Tibial nerve (tissue), 3 donors: ENCODE measurements at regions not wholly inside any gene's neighbourhood (a gene's known extent, or its start where the extent isn't known, plus 50 kb on each side); places are given as distances from the start of the nearest gene placed in this dataset.

Source experiments
- POLR2A ChIP-seq, 2 donors: fragments of 450-650 bp; IDR thresholded peaks; one replicate each; pipeline ENCODE4 v1.6.1; 2017; ENCODE audit warnings: antibody characterized with exemption in 2 of 2, mild to moderate bottlenecking in 2 of 2, moderate library complexity in 2 of 2
- TF ChIP-seq, protein P1 (sequence below), 5 experiments: fragments of 200-600 bp in 3 of 5; fragments of 450-650 bp in 2 of 5; sonication (generic) in 3 of 5; IDR thresholded peaks; one replicate each; pipeline ENCODE4 v1.5.1; 2016 to 2019; ENCODE audit warnings: antibody characterized with exemption in 5 of 5, mild to moderate bottlenecking in 3 of 5, moderate library complexity in 2 of 5

DNA sequence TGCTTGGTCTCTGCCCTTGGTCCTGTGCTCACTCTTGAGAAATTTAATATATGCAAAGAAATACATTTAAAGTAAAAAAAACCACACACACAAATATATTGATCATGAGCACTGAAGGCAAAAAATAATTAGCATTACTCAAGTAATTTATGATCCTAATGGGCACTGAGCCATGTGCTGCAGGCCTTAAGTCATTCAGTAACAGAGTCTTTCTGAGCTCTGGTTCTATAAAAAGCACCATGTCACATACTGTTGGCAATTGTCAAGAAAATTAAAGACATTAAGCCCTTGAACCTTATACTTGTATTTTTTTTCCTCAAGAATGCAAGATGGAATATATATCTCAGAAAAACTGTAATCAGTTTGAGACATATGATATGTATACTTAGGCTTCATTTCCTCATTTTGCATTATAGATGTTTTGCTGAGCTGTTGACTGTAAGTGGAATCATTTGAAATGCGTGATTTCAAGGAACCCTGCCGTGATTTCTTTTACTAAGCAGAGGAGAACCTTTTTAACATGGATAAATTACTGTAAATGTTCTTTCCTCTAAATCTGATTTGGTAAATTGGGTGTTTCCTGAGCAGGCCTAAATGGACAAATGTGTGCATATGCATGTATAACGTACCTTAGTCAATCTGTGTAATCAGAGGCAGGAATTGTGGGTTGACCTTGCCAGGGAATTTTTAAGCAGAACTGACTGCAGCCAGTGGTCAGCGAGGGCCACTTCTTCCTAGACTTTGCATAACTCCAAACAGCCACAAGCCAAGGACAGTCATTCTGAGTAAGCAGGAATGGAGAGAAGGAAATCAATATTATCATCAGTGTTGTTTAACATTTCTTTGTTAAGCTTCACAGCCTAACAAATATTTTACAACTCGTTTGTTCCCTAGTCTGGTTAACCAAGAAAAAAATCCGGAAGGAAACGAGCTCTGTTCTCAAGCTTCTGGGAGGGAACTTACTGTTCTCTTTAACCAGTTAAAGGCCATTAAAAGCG lies 191.5 kb upstream of the ATP5MC3 start:
- TF ChIP-seq, protein P1, sequence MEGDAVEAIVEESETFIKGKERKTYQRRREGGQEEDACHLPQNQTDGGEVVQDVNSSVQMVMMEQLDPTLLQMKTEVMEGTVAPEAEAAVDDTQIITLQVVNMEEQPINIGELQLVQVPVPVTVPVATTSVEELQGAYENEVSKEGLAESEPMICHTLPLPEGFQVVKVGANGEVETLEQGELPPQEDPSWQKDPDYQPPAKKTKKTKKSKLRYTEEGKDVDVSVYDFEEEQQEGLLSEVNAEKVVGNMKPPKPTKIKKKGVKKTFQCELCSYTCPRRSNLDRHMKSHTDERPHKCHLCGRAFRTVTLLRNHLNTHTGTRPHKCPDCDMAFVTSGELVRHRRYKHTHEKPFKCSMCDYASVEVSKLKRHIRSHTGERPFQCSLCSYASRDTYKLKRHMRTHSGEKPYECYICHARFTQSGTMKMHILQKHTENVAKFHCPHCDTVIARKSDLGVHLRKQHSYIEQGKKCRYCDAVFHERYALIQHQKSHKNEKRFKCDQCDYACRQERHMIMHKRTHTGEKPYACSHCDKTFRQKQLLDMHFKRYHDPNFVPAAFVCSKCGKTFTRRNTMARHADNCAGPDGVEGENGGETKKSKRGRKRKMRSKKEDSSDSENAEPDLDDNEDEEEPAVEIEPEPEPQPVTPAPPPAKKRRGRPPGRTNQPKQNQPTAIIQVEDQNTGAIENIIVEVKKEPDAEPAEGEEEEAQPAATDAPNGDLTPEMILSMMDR (IDR thresholded peaks at IDR 0.05), result no peak
- TF ChIP-seq POLR2A (IDR thresholded peaks at IDR 0.05), result no peak
